ENCODE measurements at regions not wholly inside any gene's neighbourhood (a gene's known extent, or its start where the extent isn't known, plus 50 kb on each side); places are given as distances from the start of the nearest gene placed in this dataset.
A peak's percentile ranks its signal among the peaks of the same experiment; 100 is the strongest.

- Mint-ChIP-seq H3K27me3 (no peaks in the 10 kb centered on the region), H3K4me3 (no peak overlapping the region), H3K4me1 (no peaks in the 10 kb centered on the region), H3K36me3 (no peaks in the 10 kb centered on the region), H3K9me3 (peaks cover 0 to 2% of the 10 kb centered on the region in 2 donors), H3K27ac (no peak overlapping the region)
- DNase-seq, result no peak
- no peak for ATAC-seq (replicated peaks)
These were observed 274.9 kb upstream of the PPP2R3A start for GRCh38 chr3:135690664-135691063.

- no peak overlapping the region for H3K27ac Mint-ChIP-seq
- ATAC-seq (replicated peaks), result no peak
- H3K4me1 Mint-ChIP-seq, result no peaks in the 10 kb centered on the region
- no peaks in the 10 kb centered on the region for H3K36me3 Mint-ChIP-seq
- DNase-seq, result no peak
- H3K9me3 Mint-ChIP-seq, result peaks cover 0 to 2% of the 10 kb centered on the region in 2 donors
- no peak overlapping the region for H3K4me3 Mint-ChIP-seq
- H3K27me3 Mint-ChIP-seq, result no peaks in the 10 kb centered on the region
These were observed 274.3 kb upstream of the PPP2R3A start for GRCh38 chr3:135691240-135691639.

GRCh38 chr3:135694142-135694541 lies 271.4 kb upstream of the PPP2R3A start:
- H3K9me3 Mint-ChIP-seq, result no peaks in the 10 kb centered on the region
- no peaks in the 10 kb centered on the region for H3K4me1 Mint-ChIP-seq
- H3K4me3 Mint-ChIP-seq, result no peak overlapping the region
- H3K27ac Mint-ChIP-seq, result no peak overlapping the region
- no peak for DNase-seq
- no peaks in the 10 kb centered on the region for H3K36me3 Mint-ChIP-seq
- ATAC-seq (replicated peaks), result no peak
- H3K27me3 Mint-ChIP-seq, result no peaks in the 10 kb centered on the region

GRCh38 chr3:135699741-135700140 lies 265.8 kb upstream of the PPP2R3A start:
- Mint-ChIP-seq H3K36me3 (no peaks in the 10 kb centered on the region), H3K27me3 (no peaks in the 10 kb centered on the region), H3K27ac (no peak overlapping the region), H3K9me3 (peaks cover 0 to 8% of the 10 kb centered on the region in 2 donors), H3K4me3 (no peak overlapping the region), H3K4me1 (no peaks in the 10 kb centered on the region)
- ATAC-seq (replicated peaks) (no peak), DNase-seq (no peak)

- Mint-ChIP-seq H3K4me3 (no peak overlapping the region), H3K27ac (no peak overlapping the region), H3K27me3 (no peaks in the 10 kb centered on the region), H3K36me3 (no peaks in the 10 kb centered on the region), H3K9me3 (no peaks in the 10 kb centered on the region), H3K4me1 (no peaks in the 10 kb centered on the region)
- DNase-seq (no peak), ATAC-seq (replicated peaks) (no peak)
These were observed 258.7 kb upstream of the PPP2R3A start for GRCh38 chr3:135706758-135707375.

GRCh38 chr3:135719449-135719848 lies 246.1 kb upstream of the PPP2R3A start:
- H3K27me3 Mint-ChIP-seq, result no peaks in the 10 kb centered on the region
- DNase-seq (no peak), ATAC-seq (replicated peaks) (no peak)
- H3K4me3 Mint-ChIP-seq, result no peak overlapping the region
- no peaks in the 10 kb centered on the region for H3K4me1 Mint-ChIP-seq
- no peaks in the 10 kb centered on the region for H3K36me3 Mint-ChIP-seq
- H3K9me3 Mint-ChIP-seq, result peaks cover 7 to 8% of the 10 kb centered on the region in 2 donors
- H3K27ac Mint-ChIP-seq, result no peak overlapping the region

- Mint-ChIP-seq H3K27me3 (no peaks in the 10 kb centered on the region), H3K4me1 (no peaks in the 10 kb centered on the region), H3K9me3 (peaks cover 21 to 23% of the 10 kb centered on the region in 2 donors), H3K36me3 (no peaks in the 10 kb centered on the region), H3K4me3 (no peak overlapping the region), H3K27ac (no peak overlapping the region)
- DNase-seq, result no peak
- ATAC-seq (replicated peaks), result no peak
These were observed 237.4 kb upstream of the PPP2R3A start for GRCh38 chr3:135728007-135728721.

- H3K4me3 Mint-ChIP-seq, result no peak overlapping the region
- peaks cover 12 to 21% of the 10 kb centered on the region in 2 donors for H3K9me3 Mint-ChIP-seq
- DNase-seq (no peak), ATAC-seq (replicated peaks) (no peak)
- H3K27ac Mint-ChIP-seq, result no peak overlapping the region
- H3K27me3 Mint-ChIP-seq, result peaks cover 0 to 5% of the 10 kb centered on the region in 2 donors
- H3K4me1 Mint-ChIP-seq, result no peaks in the 10 kb centered on the region
- H3K36me3 Mint-ChIP-seq, result no peaks in the 10 kb centered on the region
These were observed 234.0 kb upstream of the PPP2R3A start for GRCh38 chr3:135731546-135731945.

GRCh38 chr3:135736740-135737139 lies 228.8 kb upstream of the PPP2R3A start:
- Mint-ChIP-seq H3K36me3 (no peaks in the 10 kb centered on the region), H3K4me3 (no peak overlapping the region), H3K27me3 (peaks cover 5 to 8% of the 10 kb centered on the region in 2 donors), H3K4me1 (no peaks in the 10 kb centered on the region), H3K9me3 (peaks cover 10 to 12% of the 10 kb centered on the region in 2 donors), H3K27ac (no peak overlapping the region)
- ATAC-seq (replicated peaks) (no peak), DNase-seq (no peak)

- DNase-seq, result no peak
- Mint-ChIP-seq H3K36me3 (no peaks in the 10 kb centered on the region), H3K4me1 (no peaks in the 10 kb centered on the region), H3K27ac (no peak overlapping the region), H3K27me3 (peaks cover 3 to 8% of the 10 kb centered on the region in 2 donors), H3K9me3 (peaks cover 10 to 12% of the 10 kb centered on the region in 2 donors), H3K4me3 (no peak overlapping the region)
- peak in 1 of 2 donors; percentile 16 for ATAC-seq (replicated peaks)
These were observed 225.7 kb upstream of the PPP2R3A start for GRCh38 chr3:135739779-135740178.

- Mint-ChIP-seq H3K9me3 (peaks cover 7 to 12% of the 10 kb centered on the region in 2 donors), H3K27ac (no peak overlapping the region)
- no peak for ATAC-seq (replicated peaks)
These were observed 225.3 kb upstream of the PPP2R3A start for GRCh38 chr3:135740211-135740610.

GRCh38 chr3:135740751-135741150 lies 224.8 kb upstream of the PPP2R3A start:
- DNase-seq (no peak), ATAC-seq (replicated peaks) (no peak)
- H3K4me1 Mint-ChIP-seq, result no peaks in the 10 kb centered on the region
- H3K27ac Mint-ChIP-seq, result no peak overlapping the region
- H3K9me3 Mint-ChIP-seq, result peaks cover 4 to 12% of the 10 kb centered on the region in 2 donors
- H3K4me3 Mint-ChIP-seq, result no peak overlapping the region
- H3K36me3 Mint-ChIP-seq, result no peaks in the 10 kb centered on the region
- H3K27me3 Mint-ChIP-seq, result peaks cover 0 to 8% of the 10 kb centered on the region in 2 donors

More at GRCh38 chr3:135740211-135740610, 225.3 kb upstream of the PPP2R3A start:
- Mint-ChIP-seq H3K4me1 (no peaks in the 10 kb centered on the region), H3K36me3 (no peaks in the 10 kb centered on the region), H3K27me3 (peaks cover 0 to 8% of the 10 kb centered on the region in 2 donors), H3K4me3 (no peak overlapping the region)
- DNase-seq, result no peak

- Mint-ChIP-seq H3K4me1 (no peaks in the 10 kb centered on the region), H3K4me3 (no peak overlapping the region)
These were observed 213.5 kb upstream of the PPP2R3A start for GRCh38 chr3:135751991-135752390.

GRCh38 chr3:135752851-135753250 lies 212.7 kb upstream of the PPP2R3A start:
- H3K9me3 Mint-ChIP-seq, result no peaks in the 10 kb centered on the region
- DNase-seq, result no peak
- H3K4me1 Mint-ChIP-seq, result no peaks in the 10 kb centered on the region
- H3K36me3 Mint-ChIP-seq, result no peaks in the 10 kb centered on the region
- H3K27ac Mint-ChIP-seq, result no peak overlapping the region
- no peak for ATAC-seq (replicated peaks)
- no peak overlapping the region for H3K4me3 Mint-ChIP-seq
- H3K27me3 Mint-ChIP-seq, result no peaks in the 10 kb centered on the region

More at GRCh38 chr3:135751991-135752390, 213.5 kb upstream of the PPP2R3A start:
- Mint-ChIP-seq H3K27me3 (no peaks in the 10 kb centered on the region), H3K9me3 (peaks cover 0 to 2% of the 10 kb centered on the region in 2 donors), H3K36me3 (no peaks in the 10 kb centered on the region), H3K27ac (no peak overlapping the region)
- DNase-seq (no peak), ATAC-seq (replicated peaks) (no peak)

- Mint-ChIP-seq H3K4me1 (no peaks in the 10 kb centered on the region), H3K9me3 (no peaks in the 10 kb centered on the region), H3K27ac (no peak overlapping the region), H3K27me3 (no peaks in the 10 kb centered on the region), H3K4me3 (no peak overlapping the region), H3K36me3 (no peaks in the 10 kb centered on the region)
- DNase-seq, result no peak
- ATAC-seq (replicated peaks), result no peak
These were observed 212.0 kb upstream of the PPP2R3A start for GRCh38 chr3:135753506-135753905.
